ENCODE measurements at regions not wholly inside any gene's neighbourhood (a gene's known extent, or its start where the extent isn't known, plus 50 kb on each side); places are given as distances from the start of the nearest gene placed in this dataset.

GRCh38 chr2:200159829-200160781, 146.4 kb upstream of the SPATS2L start:
- TF ChIP-seq CTCF (IDR thresholded peaks at IDR 0.05 in 4 of 5, conservative IDR thresholded peaks at IDR 0.05 in 1 of 5) (no peak), POLR2A (IDR thresholded peaks at IDR 0.05) (no peak)
